H1 (cell line): ENCODE measurements at regions not wholly inside any gene's neighbourhood (a gene's known extent, or its start where the extent isn't known, plus 50 kb on each side); places are given as distances from the start of the nearest gene placed in this dataset.

Experiments
- BCL11A ChIP-seq, 2 experiments: IDR thresholded peaks; one replicate each; pipeline ENCODE4 v1.6.1; 2011; ENCODE audit warnings: low read depth in 2 of 2, low read length in 2 of 2, mild to moderate bottlenecking in 2 of 2
- CHD7 ChIP-seq: fragments of 300-600 bp; sonication (generic); IDR thresholded peaks from 2 replicates; pipeline ENCODE4 v1.7.1; 2012; ENCODE audit warnings: low read length, moderate library complexity, mild to moderate bottlenecking, inconsistent platforms; ENCODE audit not compliant: insufficient replicate concordance
- JUND ChIP-seq: IDR thresholded peaks from 2 replicates; pipeline ENCODE4 v1.6.1; 2011; ENCODE audit warnings: mild to moderate bottlenecking, improper control_type of control experiment, low read length
- POLR2AphosphoS5 ChIP-seq: IDR thresholded peaks from 2 replicates; pipeline ENCODE4 v1.6.1; 2011; ENCODE audit warnings: low read depth, low read length
- RAD21 ChIP-seq, 2 experiments: IDR thresholded peaks in 1 of 2; conservative IDR thresholded peaks in 1 of 2; 2 replicates each; pipeline ENCODE4 v1.6.1; 2011; ENCODE audit warnings: low read depth in 2 of 2, low read length in 2 of 2, improper control_type of control experiment in 1 of 2, inconsistent platforms in 1 of 2, mild to moderate bottlenecking in 1 of 2, moderate library complexity in 1 of 2
- RXRA ChIP-seq: IDR thresholded peaks from 2 replicates; pipeline ENCODE4 v1.6.1; 2011; ENCODE audit warnings: low read depth, mild to moderate bottlenecking, low read length, moderate library complexity; ENCODE audit not compliant: insufficient read depth
- SIX5 ChIP-seq: IDR thresholded peaks from 2 replicates; pipeline ENCODE4 v1.6.1; 2011; ENCODE audit warnings: mild to moderate bottlenecking, low read depth, low read length
- SP4 ChIP-seq: IDR thresholded peaks from 2 replicates; pipeline ENCODE4 v1.6.1; 2012; ENCODE audit warnings: low read length, inconsistent platforms
- TAF1 ChIP-seq: IDR thresholded peaks from 2 replicates; pipeline ENCODE4 v1.6.1; 2011; ENCODE audit warnings: mild to moderate bottlenecking, low read depth, low read length
- TAF7 ChIP-seq: optimal IDR thresholded peaks from 2 replicates; pipeline ENCODE3; 2011; ENCODE audit warnings: low read depth, mild to moderate bottlenecking, inconsistent platforms, low read length, moderate library complexity, borderline replicate concordance
- TEAD4 ChIP-seq: IDR thresholded peaks from 2 replicates; pipeline ENCODE4 v1.6.1; 2012; ENCODE audit warnings: low read depth, low read length, inconsistent platforms, mixed read lengths
- TF ChIP-seq, protein P1 (sequence below): IDR thresholded peaks from 2 replicates; pipeline ENCODE4 v1.6.1; 2012; ENCODE audit warnings: inconsistent platforms

GRCh38 chr4:83855044-83855443 lies 319.1 kb downstream of the GPAT3 start (continued):
- TF ChIP-seq CHD7 = no peak
- TF ChIP-seq JUND = no peak
- no peak for TF ChIP-seq TAF1
- TF ChIP-seq TAF7 = no peak
- no peak for TF ChIP-seq SP4
- no peak for TF ChIP-seq POLR2AphosphoS5
- no peak for TF ChIP-seq RXRA
- TF ChIP-seq BCL11A (IDR thresholded peaks at IDR 0.05; ENCODE audit: low read depth in 2 of 2, low read length in 2 of 2) = no peak
- TF ChIP-seq SIX5 = no peak
- TF ChIP-seq, protein P1, sequence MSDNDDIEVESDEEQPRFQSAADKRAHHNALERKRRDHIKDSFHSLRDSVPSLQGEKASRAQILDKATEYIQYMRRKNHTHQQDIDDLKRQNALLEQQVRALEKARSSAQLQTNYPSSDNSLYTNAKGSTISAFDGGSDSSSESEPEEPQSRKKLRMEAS = no peak
- TF ChIP-seq RAD21 (IDR thresholded peaks at IDR 0.05 in 1 of 2, conservative IDR thresholded peaks at IDR 0.05 in 1 of 2; ENCODE audit: low read depth in 2 of 2, low read length in 2 of 2) = no peak
- no peak for TF ChIP-seq TEAD4
- TF ChIP-seq, all 59 proteins: peak for 0
